Loucy (cell line): ENCODE measurements at regions not wholly inside any gene's neighbourhood (a gene's known extent, or its start where the extent isn't known, plus 50 kb on each side); places are given as distances from the start of the nearest gene placed in this dataset.

ENCODE experiments used
- H2AFZ ChIP-seq: fragments of 200-600 bp; sonication (generic); 2 replicates; pipeline ENCODE4 v1.6.0; 2016; ENCODE audit warnings: antibody characterized with exemption, mild to moderate bottlenecking, low read length, moderate library complexity
- H3F3A ChIP-seq: fragments of 200-600 bp; 2 replicates; pipeline ENCODE4 v1.6.0; 2016; ENCODE audit warnings: antibody characterized with exemption, low read depth, mild to moderate bottlenecking
- H3K27me3 ChIP-seq: fragments of 200-600 bp; sonication (generic); 2 replicates; pipeline ENCODE4 v1.6.1; 2014; ENCODE audit warnings: low read length, mild to moderate bottlenecking; ENCODE audit not compliant: insufficient read depth, poor library complexity, severe bottlenecking
- H3K36me3 ChIP-seq: fragments of 200-600 bp; sonication (generic); 2 replicates; pipeline ENCODE4 v1.6.1; 2016; ENCODE audit warnings: low read length; ENCODE audit not compliant: insufficient read depth
- H3K4me1 ChIP-seq: fragments of 200-600 bp; sonication (generic); 2 replicates; pipeline ENCODE4 v1.5.1; 2014; ENCODE audit warnings: low read length, mild to moderate bottlenecking; ENCODE audit not compliant: insufficient read depth, poor library complexity, severe bottlenecking
- H3K4me2 ChIP-seq: fragments of 200-600 bp; sonication (generic); 2 replicates; pipeline ENCODE4 v1.6.0; 2014; ENCODE audit warnings: antibody characterized with exemption, low read length, low read depth, mild to moderate bottlenecking; ENCODE audit not compliant: poor library complexity, severe bottlenecking
- H3K4me3 ChIP-seq: fragments of 200-600 bp; sonication (generic); 2 replicates; pipeline ENCODE4 v1.5.1; 2014; ENCODE audit warnings: low read length, mild to moderate bottlenecking, mixed read lengths; ENCODE audit not compliant: poor library complexity, severe bottlenecking
- H3K79me2 ChIP-seq: fragments of 200-600 bp; sonication (generic); 2 replicates; pipeline ENCODE4 v1.6.1; 2014; ENCODE audit warnings: low read length; ENCODE audit not compliant: insufficient read depth
- H3K9ac ChIP-seq: fragments of 200-600 bp; sonication (generic); 2 replicates; pipeline ENCODE4 v1.6.0; 2014; ENCODE audit warnings: mild to moderate bottlenecking, low read depth, low read length, moderate library complexity; ENCODE audit not compliant: poor library complexity, severe bottlenecking
- H3K9me2 ChIP-seq: fragments of 200-600 bp; sonication (generic); replicated peaks from 2 replicates; pipeline ENCODE4 v1.6.1; 2016; ENCODE audit warnings: low read depth, low read length, mixed read lengths
- H3K9me3 ChIP-seq: fragments of 200-600 bp; sonication (generic); 2 replicates; pipeline ENCODE4 v1.6.1; 2014; ENCODE audit warnings: mild to moderate bottlenecking, antibody characterized with exemption, low read length, low read depth; ENCODE audit not compliant: insufficient read depth
- H4K20me1 ChIP-seq: fragments of 200-600 bp; sonication (generic); 2 replicates; pipeline ENCODE4 v1.6.0; 2014; ENCODE audit warnings: antibody characterized with exemption, low read length, mild to moderate bottlenecking; ENCODE audit not compliant: insufficient read depth, poor library complexity, severe bottlenecking
- EZH2phosphoT487 ChIP-seq: fragments of 200-600 bp; IDR thresholded peaks from 2 replicates; pipeline ENCODE4 v1.6.1; 2018; ENCODE audit warnings: antibody characterized with exemption, mild to moderate bottlenecking, moderate library complexity, borderline replicate concordance
- TF ChIP-seq, protein P1 (sequence below): fragments of 200-600 bp; sonication (generic); conservative IDR thresholded peaks from 2 replicates; pipeline ENCODE4 v1.5.1; 2014; ENCODE audit warnings: mild to moderate bottlenecking, antibody characterized with exemption, low read length

DNA sequence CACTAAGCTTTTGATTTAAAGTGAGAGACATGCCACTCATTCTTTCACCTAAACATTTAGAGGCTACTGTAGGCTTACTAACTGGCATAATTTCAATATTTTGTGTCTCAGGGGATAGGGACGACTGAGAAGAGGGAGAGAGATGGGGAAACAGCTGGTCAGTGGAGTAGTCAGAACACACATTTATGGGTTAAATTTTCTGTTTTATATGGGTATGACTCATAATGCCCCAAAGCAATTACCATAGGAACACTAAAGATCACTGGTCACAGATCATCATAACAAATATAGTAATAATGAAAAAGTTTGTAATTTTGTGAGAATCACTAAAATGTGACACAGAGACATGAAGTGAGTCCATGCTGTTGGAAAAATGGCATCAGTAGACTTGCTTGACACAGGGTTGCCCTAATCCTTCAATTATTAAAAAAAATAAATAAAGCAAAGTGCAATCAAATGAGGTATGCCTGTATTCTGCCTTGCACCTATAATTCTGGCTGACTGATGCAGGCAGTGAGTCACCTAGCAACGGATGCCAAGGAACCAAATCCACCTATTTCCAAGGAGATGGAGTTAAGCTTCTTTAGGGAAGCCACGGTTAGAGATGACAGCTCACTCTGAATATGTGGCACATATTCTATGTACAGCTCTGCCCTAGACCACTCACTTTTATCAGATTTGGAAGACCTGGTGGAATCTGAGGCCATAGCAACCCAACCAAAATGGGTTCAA is 166.1 kb downstream of the MARCHF11 start:
- Histone ChIP-seq H3K9me2 (no peaks in the 10 kb centered on the region), H2AFZ (no peak overlapping the region), H3K4me3 (no peak overlapping the region), H3F3A (no peaks in the 10 kb centered on the region), H3K79me2 (no peaks in the 10 kb centered on the region), H4K20me1 (no peaks in the 10 kb centered on the region), H3K9ac (no peak overlapping the region), H3K4me1 (no peaks in the 10 kb centered on the region), H3K9me3 (no peaks in the 10 kb centered on the region), H3K4me2 (no peak overlapping the region), H3K36me3 (no peaks in the 10 kb centered on the region), H3K27me3 (no peaks in the 10 kb centered on the region)
- TF ChIP-seq, protein P1, sequence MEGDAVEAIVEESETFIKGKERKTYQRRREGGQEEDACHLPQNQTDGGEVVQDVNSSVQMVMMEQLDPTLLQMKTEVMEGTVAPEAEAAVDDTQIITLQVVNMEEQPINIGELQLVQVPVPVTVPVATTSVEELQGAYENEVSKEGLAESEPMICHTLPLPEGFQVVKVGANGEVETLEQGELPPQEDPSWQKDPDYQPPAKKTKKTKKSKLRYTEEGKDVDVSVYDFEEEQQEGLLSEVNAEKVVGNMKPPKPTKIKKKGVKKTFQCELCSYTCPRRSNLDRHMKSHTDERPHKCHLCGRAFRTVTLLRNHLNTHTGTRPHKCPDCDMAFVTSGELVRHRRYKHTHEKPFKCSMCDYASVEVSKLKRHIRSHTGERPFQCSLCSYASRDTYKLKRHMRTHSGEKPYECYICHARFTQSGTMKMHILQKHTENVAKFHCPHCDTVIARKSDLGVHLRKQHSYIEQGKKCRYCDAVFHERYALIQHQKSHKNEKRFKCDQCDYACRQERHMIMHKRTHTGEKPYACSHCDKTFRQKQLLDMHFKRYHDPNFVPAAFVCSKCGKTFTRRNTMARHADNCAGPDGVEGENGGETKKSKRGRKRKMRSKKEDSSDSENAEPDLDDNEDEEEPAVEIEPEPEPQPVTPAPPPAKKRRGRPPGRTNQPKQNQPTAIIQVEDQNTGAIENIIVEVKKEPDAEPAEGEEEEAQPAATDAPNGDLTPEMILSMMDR = no peak
- TF ChIP-seq EZH2phosphoT487 = no peak

DNA sequence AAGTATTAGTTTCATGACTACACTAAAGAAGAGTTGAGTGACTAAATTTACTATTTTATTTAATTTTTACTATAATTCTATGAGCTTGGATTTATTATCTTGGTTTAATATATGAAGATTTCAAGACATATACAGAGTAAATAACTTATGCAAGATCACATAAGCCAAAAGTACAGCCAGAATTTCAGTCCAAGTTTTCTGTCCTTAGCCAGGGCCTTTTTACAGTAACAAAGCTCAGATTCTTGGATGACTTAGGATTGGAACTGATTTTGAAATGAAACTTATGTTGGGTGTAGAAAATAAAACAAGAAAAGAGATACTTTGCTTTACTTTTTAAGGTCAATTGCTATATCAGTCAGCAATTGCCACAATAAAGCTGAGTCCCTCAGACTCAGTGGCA is 170.3 kb downstream of the MARCHF11 start:
- no peaks in the 10 kb centered on the region for H3K9me2 ChIP-seq
- H3K4me1 ChIP-seq = no peaks in the 10 kb centered on the region
- no peak overlapping the region for H3K4me2 ChIP-seq
- H3K9ac ChIP-seq = no peak overlapping the region
- H2AFZ ChIP-seq = no peak overlapping the region
- H3K27me3 ChIP-seq = no peaks in the 10 kb centered on the region
- H3K79me2 ChIP-seq = no peaks in the 10 kb centered on the region
- no peak overlapping the region for H3K4me3 ChIP-seq
- no peak for TF ChIP-seq EZH2phosphoT487
- TF ChIP-seq, protein P1 = no peak
- H4K20me1 ChIP-seq = no peaks in the 10 kb centered on the region
- H3K36me3 ChIP-seq = no peaks in the 10 kb centered on the region
- no peaks in the 10 kb centered on the region for H3F3A ChIP-seq
- no peaks in the 10 kb centered on the region for H3K9me3 ChIP-seq

DNA sequence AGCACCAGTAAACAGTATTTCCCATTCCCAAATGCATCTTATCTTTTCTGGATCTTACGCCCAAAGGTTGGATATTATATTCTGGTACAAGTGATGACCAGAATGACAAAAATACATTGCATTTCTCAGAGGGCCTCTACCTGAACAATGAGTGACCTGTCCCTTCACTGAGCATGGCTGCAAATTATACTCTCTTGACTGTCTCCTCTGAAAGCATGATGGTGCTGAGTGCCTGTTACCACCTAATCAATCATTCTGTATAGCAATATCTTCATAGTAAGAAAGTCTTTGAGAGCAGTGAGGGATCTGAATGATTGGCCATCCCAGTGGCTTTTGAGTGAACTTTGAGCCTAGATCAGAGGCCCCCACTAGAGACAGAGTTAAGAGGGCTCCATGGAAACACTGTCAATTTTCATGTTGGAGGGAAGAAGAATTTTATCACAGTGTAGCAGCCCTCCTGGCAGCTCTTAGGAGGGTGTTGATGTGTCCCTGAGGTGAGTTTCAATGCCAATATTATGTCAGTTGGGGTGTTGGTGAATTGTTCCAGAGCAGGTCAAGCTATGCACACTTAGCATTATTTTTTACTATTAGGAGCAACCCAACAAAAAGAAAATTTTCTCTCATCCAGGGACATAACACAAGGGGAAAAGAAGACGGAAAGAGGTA is 171.7 kb downstream of the MARCHF11 start:
- no peak overlapping the region for H3K4me3 ChIP-seq
- no peak overlapping the region for H3K4me2 ChIP-seq
- H4K20me1 ChIP-seq = no peaks in the 10 kb centered on the region
- TF ChIP-seq, protein P1 = no peak
- no peak for TF ChIP-seq EZH2phosphoT487
- no peaks in the 10 kb centered on the region for H3F3A ChIP-seq
- H3K79me2 ChIP-seq = no peaks in the 10 kb centered on the region
- no peaks in the 10 kb centered on the region for H3K27me3 ChIP-seq
- H3K9me3 ChIP-seq = no peaks in the 10 kb centered on the region
- no peaks in the 10 kb centered on the region for H3K9me2 ChIP-seq
- no peak overlapping the region for H2AFZ ChIP-seq
- H3K36me3 ChIP-seq = no peaks in the 10 kb centered on the region
- no peaks in the 10 kb centered on the region for H3K4me1 ChIP-seq
- no peak overlapping the region for H3K9ac ChIP-seq
